ENCODE measurements at regions not wholly inside any gene's neighbourhood (a gene's known extent, or its start where the extent isn't known, plus 50 kb on each side); places are given as distances from the start of the nearest gene placed in this dataset.

GRCh38 chr9:92185681-92186080 is 70.5 kb upstream of the SPTLC1 start:
- DNase-seq (ENCODE audit: low read depth): no peak

GRCh38 chr9:92185096-92185495 is 69.9 kb upstream of the SPTLC1 start:
- DNase-seq (ENCODE audit: low read depth): no peak

- DNase-seq (ENCODE audit: low read depth): no peak
Observed at GRCh38 chr9:92184041-92184564, 68.9 kb upstream of the SPTLC1 start.

GRCh38 chr9:92183449-92183848 is 68.2 kb upstream of the SPTLC1 start:
- DNase-seq (ENCODE audit: low read depth): no peak

GRCh38 chr9:92181296-92181695 is 66.1 kb upstream of the SPTLC1 start:
- DNase-seq (ENCODE audit: low read depth): no peak

GRCh38 chr9:92180669-92181181 is 65.5 kb upstream of the SPTLC1 start:
- peak; percentile 76 for DNase-seq (ENCODE audit: low read depth)

- DNase-seq (ENCODE audit: low read depth): no peak
Observed at GRCh38 chr9:92180002-92180400, 64.8 kb upstream of the SPTLC1 start.

GRCh38 chr9:92179286-92180001 is 64.2 kb upstream of the SPTLC1 start:
- DNase-seq (ENCODE audit: low read depth): no peak

GRCh38 chr9:92177591-92177990 is 62.4 kb upstream of the SPTLC1 start:
- DNase-seq (ENCODE audit: low read depth): no peak

GRCh38 chr9:92176800-92177185 is 61.6 kb upstream of the SPTLC1 start:
- DNase-seq (ENCODE audit: low read depth): no peak

- DNase-seq (ENCODE audit: low read depth): no peak
Observed at GRCh38 chr9:92176068-92176799, 61.0 kb upstream of the SPTLC1 start.

GRCh38 chr9:92175441-92175840 is 60.2 kb upstream of the SPTLC1 start:
- no peak for DNase-seq (ENCODE audit: low read depth)

GRCh38 chr9:92173318-92173717 is 58.1 kb upstream of the SPTLC1 start:
- DNase-seq (ENCODE audit: low read depth): no peak

GRCh38 chr9:92171822-92172221 is 56.6 kb upstream of the SPTLC1 start:
- no peak for DNase-seq (ENCODE audit: low read depth)

GRCh38 chr9:92171281-92171680 is 56.1 kb upstream of the SPTLC1 start:
- DNase-seq (ENCODE audit: low read depth): no peak

- DNase-seq (ENCODE audit: low read depth): no peak
Observed at GRCh38 chr9:92170848-92171247, 55.6 kb upstream of the SPTLC1 start.

GRCh38 chr9:92165484-92165883 is 50.3 kb upstream of the SPTLC1 start:
- no peak for DNase-seq (ENCODE audit: low read depth)

Data from non-pigmented ciliary epithelial cell (primary cell).